ENCODE measurements at regions not wholly inside any gene's neighbourhood (a gene's known extent, or its start where the extent isn't known, plus 50 kb on each side); places are given as distances from the start of the nearest gene placed in this dataset.

- no peak for TF ChIP-seq CTCF (IDR thresholded peaks at IDR 0.05; ENCODE audit: extremely low read depth, insufficient read depth, missing control alignments)
- no peak for DNase-seq (ENCODE audit: low spot score)
- in situ Hi-C loops (cut with MboI; ENCODE audit: low pct_unique_long_range_greater_than_20kb, low sequenced_read_pairs, unreplicated experiment): no loop called here
Observed at GRCh38 chr2:81234711-81235110, 930.2 kb upstream of the LRRTM1 start.

DNA sequence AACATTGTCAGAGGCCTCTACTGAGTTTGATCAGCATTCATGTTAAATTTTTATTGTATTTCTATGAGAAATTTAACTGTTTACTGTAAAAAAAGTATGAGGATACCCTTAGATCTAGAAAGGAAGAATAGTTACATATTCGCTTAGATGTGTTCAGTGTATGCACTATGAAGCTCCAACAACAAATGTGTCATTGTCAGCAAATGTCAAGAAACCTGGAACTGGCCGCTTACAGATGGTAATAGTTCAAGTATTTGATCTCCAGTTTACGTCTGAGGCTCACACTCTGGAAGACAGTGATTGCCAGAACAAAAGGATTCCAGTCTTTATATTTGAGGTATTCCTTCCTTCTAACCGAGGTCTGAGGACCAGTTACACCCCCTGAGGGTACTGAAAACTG, 921.2 kb upstream of the LRRTM1 start:
- in situ Hi-C loops (cut with MboI; ENCODE audit: low pct_unique_long_range_greater_than_20kb, low sequenced_read_pairs, unreplicated experiment): no loop called here
- DNase-seq (ENCODE audit: low spot score): no peak
- no peak for TF ChIP-seq CTCF (IDR thresholded peaks at IDR 0.05; ENCODE audit: extremely low read depth, insufficient read depth, missing control alignments)

GRCh38 chr2:81213598-81213997, 909.0 kb upstream of the LRRTM1 start:
- no peak for DNase-seq (ENCODE audit: low spot score)
- in situ Hi-C loops (cut with MboI; ENCODE audit: low pct_unique_long_range_greater_than_20kb, low sequenced_read_pairs, unreplicated experiment): no loop called here
- no peak for TF ChIP-seq CTCF (IDR thresholded peaks at IDR 0.05; ENCODE audit: extremely low read depth, insufficient read depth, missing control alignments)

- in situ Hi-C loops (cut with MboI; ENCODE audit: low pct_unique_long_range_greater_than_20kb, low sequenced_read_pairs, unreplicated experiment): no loop called here
- TF ChIP-seq CTCF (IDR thresholded peaks at IDR 0.05; ENCODE audit: extremely low read depth, insufficient read depth, missing control alignments): no peak
- no peak for DNase-seq (ENCODE audit: low spot score)
Observed at GRCh38 chr2:81206216-81206615, 901.7 kb upstream of the LRRTM1 start.

DNA sequence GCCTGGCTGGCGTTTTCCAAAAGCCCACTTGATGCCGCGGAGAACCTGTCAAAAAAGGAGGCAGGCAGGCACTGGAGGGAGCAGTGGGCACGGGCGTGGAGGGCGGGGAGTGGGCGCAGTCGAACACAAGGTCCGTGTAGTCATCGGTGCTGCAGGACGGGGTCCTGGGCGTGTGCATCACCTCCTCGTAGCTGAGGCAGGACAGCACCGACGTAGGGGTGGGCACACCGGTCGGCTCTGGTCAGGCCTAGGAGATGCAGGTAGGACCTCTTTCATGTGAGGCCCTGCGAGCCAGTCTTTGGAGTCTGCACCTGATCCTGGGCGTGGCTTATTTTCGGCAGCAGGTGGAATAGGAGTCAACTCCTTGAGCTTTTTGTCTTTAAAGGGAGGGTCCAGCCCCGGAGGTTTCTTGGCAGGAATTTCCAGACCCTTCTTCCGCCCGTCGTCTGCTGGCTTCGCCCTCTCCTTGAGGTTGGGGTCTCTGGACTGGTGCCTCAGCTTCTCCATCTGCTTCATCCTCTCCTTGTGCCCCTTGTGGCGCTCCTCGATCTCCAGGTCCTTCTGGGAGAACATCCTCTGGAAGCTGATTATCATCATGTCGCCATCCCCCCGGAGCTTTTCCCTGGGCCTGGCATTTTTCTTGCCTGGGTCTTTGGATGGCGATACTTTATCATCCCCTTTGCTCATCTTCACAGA, 892.5 kb upstream of the LRRTM1 start:
- no peak for DNase-seq (ENCODE audit: low spot score)
- TF ChIP-seq CTCF (IDR thresholded peaks at IDR 0.05; ENCODE audit: extremely low read depth, insufficient read depth, missing control alignments): no peak
- in situ Hi-C loops (cut with MboI; ENCODE audit: low pct_unique_long_range_greater_than_20kb, low sequenced_read_pairs, unreplicated experiment): no loop called here

GRCh38 chr2:81196383-81196851, 891.9 kb upstream of the LRRTM1 start:
- DNase-seq (ENCODE audit: low spot score): no peak
- in situ Hi-C loops (cut with MboI; ENCODE audit: low pct_unique_long_range_greater_than_20kb, low sequenced_read_pairs, unreplicated experiment): no loop called here
- no peak for TF ChIP-seq CTCF (IDR thresholded peaks at IDR 0.05; ENCODE audit: extremely low read depth, insufficient read depth, missing control alignments)

Measured in GM13977 (cell line).